Astrocyte of the cerebellum (primary cell): ENCODE measurements at regions not wholly inside any gene's neighbourhood (a gene's known extent, or its start where the extent isn't known, plus 50 kb on each side); places are given as distances from the start of the nearest gene placed in this dataset.

ENCODE experiments used
- DNase-seq: peaks from one replicate; pipeline ENCODE4 v3.0.0-alpha.2; 2011; ENCODE audit warnings: low read depth
- H3K4me3 ChIP-seq: 2 replicates; pipeline ENCODE4 v1.5.1; 2011; ENCODE audit warnings: mild to moderate bottlenecking, low read depth, low read length, moderate library complexity
- CTCF ChIP-seq: IDR thresholded peaks from 2 replicates; pipeline ENCODE4 v1.5.1; 2012; ENCODE audit warnings: low read length, low read depth, moderate library complexity, mild to moderate bottlenecking; ENCODE audit errors: missing control alignments
- in situ Hi-C: cut with HindIII; loops from 2 replicates; pipeline ENCODE4 v1.10.0; 2017; ENCODE audit warnings: low sequenced_read_pairs

DNA sequence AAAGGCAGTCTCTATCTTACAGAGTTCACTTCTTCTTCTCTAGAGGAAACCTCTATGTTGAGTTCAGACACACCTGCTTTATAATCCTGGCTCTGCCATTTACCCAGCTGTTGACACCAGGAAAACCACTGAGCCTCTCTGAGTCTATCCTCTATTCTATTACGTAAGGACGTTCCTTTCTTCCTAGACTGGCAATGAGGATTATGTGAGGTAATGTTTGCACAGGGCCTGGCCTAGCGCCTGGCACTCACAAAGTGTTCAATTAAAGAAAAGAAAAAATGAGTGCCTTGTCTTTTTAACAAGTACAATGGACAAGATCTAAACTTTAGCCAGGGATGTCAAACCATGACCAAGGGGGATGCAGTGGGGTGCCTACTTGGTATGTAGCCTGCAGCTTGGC lies 641.9 kb upstream of the TBX3 start:
- no peak for DNase-seq
- H3K4me3 ChIP-seq = no peak overlapping the region
- TF ChIP-seq CTCF = no peak
- in situ Hi-C loops = loop anchor here (25.0 kb wide), 1 partner anchor 639 kb away; the partner anchor contains the start of gene TBX3

GRCh38 chr12:115324949-115325593 lies 641.1 kb upstream of the TBX3 start:
- no peak for DNase-seq
- TF ChIP-seq CTCF = no peak
- no peak overlapping the region for H3K4me3 ChIP-seq
- in situ Hi-C loops = loop anchor here (25.0 kb wide), 1 partner anchor 638 kb away; the partner anchor contains the start of gene TBX3

DNA sequence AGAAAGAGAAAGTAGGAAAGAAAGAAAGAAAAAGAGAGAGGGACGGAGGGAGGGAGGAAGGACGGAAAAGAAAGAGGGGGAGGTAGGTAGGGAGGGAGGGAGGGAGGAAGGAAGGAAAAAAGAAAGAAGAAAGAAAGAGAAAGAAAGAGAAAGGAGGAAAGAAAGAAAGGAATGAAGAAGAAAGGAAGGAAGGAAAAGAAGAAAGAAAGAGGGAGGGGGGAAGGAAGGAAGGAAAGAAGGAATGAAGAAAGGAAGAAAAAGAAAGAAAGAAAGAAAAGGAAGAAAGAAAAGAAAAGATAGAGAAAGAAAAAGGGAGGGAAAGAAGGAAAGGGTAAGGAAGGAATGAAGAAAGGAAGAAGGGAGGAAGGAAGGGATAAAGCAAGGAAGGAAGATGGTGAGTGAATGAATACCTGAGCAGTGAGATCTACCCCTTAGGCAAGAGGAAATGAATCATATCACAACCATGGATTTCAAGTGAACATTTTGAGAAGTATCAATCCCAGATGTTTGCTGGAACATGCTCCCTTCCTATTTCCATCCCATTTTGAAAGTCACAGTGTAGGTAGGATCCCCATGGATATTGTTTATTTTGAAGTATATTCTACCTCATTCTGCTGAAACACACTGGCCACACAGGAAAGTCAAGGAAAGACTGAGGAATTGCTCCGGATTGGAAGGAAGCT lies 639.4 kb upstream of the TBX3 start:
- DNase-seq = no peak
- no peak overlapping the region for H3K4me3 ChIP-seq
- in situ Hi-C loops = no loop called here
- no peak for TF ChIP-seq CTCF

DNA sequence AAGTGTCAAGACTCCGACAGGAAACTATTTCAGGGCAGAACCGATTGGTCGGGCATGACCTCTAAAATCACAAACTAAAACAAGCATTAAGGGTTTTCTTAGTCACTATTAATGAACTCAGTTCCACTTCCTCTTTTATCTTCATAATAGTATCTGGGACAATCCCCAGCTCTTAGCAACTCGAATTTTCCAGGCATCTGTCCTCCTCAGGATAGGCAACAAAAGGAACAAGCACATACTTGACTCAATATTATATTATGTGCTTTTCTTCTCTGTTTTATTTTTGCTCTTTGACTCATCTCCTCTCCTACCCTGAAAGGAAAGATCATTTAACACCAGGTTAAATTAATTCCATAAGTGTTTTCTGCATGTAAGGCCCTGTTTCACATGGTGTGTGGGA lies 638.3 kb upstream of the TBX3 start:
- no peak overlapping the region for H3K4me3 ChIP-seq
- DNase-seq = no peak
- in situ Hi-C loops = no loop called here
- no peak for TF ChIP-seq CTCF

DNA sequence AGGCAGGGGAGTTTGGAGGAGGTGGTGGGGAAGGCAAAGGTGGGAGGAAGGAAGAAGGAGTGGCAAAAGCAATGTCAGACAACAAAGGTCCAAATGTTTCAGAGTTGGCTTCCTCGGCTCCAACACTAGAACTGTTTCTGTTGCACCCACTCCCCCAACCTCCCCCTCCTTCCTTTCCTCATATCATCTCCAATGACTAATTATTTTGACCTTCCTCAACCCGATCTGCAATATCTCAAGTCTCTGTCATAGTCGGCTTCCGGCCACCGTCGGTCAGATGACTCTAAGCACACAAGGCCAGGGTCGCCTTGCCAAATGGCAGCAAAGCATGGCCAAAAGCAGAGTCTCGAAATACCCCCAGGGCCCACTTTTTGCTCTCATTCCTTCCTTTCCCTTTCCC lies 637.0 kb upstream of the TBX3 start:
- H3K4me3 ChIP-seq = no peak overlapping the region
- in situ Hi-C loops = no loop called here
- TF ChIP-seq CTCF = no peak
- no peak for DNase-seq

GRCh38 chr12:115320451-115320850 lies 636.5 kb upstream of the TBX3 start:
- TF ChIP-seq CTCF = no peak
- H3K4me3 ChIP-seq = no peak overlapping the region
- no peak for DNase-seq
- in situ Hi-C loops = no loop called here
